ENCODE measurements at regions not wholly inside any gene's neighbourhood (a gene's known extent, or its start where the extent isn't known, plus 50 kb on each side); places are given as distances from the start of the nearest gene placed in this dataset.

DNA sequence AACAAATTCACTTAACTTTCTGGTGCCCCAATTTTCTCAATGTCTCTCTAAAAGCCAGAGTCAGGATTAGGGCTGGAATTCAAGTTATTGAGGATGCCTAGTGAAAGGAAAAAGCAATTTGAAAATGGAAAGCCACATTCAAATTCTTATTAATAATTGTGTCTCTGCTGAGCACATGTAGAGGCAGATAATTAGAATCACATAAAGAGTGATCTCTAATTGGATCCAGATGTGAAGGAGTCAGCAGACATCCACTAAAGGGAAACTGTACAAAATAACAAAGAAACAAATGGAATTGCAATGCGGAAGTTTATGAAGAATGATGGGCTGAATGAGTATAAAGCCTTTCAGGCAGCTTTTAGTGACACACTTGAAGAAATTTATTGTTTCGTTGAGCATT, 482.6 kb downstream of the TTLL7 start:
- Histone ChIP-seq H3K27ac (no peak overlapping the region), H3K9me3 (no peaks in the 10 kb centered on the region), H3K4me3 (no peak overlapping the region), H3K27me3 (no peaks in the 10 kb centered on the region), H3K4me1 (peaks cover 3% of the 10 kb centered on the region), H3K36me3 (no peaks in the 10 kb centered on the region)
- TF ChIP-seq EP300 (IDR thresholded peaks at IDR 0.05): no peak
- no peak for TF ChIP-seq POLR2A (IDR thresholded peaks at IDR 0.05)
- no peak for TF ChIP-seq POLR2AphosphoS5 (IDR thresholded peaks at IDR 0.05)
- TF ChIP-seq, protein P1, sequence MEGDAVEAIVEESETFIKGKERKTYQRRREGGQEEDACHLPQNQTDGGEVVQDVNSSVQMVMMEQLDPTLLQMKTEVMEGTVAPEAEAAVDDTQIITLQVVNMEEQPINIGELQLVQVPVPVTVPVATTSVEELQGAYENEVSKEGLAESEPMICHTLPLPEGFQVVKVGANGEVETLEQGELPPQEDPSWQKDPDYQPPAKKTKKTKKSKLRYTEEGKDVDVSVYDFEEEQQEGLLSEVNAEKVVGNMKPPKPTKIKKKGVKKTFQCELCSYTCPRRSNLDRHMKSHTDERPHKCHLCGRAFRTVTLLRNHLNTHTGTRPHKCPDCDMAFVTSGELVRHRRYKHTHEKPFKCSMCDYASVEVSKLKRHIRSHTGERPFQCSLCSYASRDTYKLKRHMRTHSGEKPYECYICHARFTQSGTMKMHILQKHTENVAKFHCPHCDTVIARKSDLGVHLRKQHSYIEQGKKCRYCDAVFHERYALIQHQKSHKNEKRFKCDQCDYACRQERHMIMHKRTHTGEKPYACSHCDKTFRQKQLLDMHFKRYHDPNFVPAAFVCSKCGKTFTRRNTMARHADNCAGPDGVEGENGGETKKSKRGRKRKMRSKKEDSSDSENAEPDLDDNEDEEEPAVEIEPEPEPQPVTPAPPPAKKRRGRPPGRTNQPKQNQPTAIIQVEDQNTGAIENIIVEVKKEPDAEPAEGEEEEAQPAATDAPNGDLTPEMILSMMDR (IDR thresholded peaks at IDR 0.05): no peak
- DNase-seq (ENCODE audit: low spot score in 2 of 2): no peak
- WGBS: 47% methylated on average over 2 of the region's 2 CpGs

DNA sequence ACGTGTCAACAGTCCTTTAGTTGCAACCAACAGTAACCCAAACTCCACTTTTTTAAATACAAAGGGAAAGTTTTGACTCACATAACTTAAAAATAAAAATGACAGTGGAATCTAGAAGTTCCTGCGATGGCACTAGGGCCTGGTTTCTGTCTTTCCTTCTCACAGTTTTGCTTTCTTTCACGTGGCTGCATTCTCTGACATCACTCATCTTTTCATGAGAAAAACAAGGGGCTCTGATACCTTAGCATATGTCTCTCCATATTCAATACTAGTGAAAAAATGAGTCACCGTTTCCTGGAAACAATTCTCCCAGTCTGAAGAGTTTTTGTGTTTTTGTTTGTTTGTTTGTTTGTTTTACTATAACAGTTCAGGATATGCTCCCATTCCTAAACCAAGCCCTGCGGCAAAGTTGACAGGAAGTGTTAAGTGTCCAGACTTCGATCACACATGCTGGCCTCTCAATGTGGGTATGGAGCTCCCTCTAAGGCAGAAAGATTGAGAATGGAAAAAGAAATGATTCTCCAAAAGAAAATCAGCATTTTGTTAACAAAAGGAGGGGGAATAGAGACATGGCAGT, 483.3 kb downstream of the TTLL7 start:
- no peak for DNase-seq (ENCODE audit: low spot score in 2 of 2)
- 71% methylated on average over 6 of the region's 6 CpGs for WGBS
- no peak for TF ChIP-seq POLR2AphosphoS5 (IDR thresholded peaks at IDR 0.05)
- no peak for TF ChIP-seq POLR2A (IDR thresholded peaks at IDR 0.05)
- TF ChIP-seq, protein P1 (IDR thresholded peaks at IDR 0.05): no peak
- no peak for TF ChIP-seq EP300 (IDR thresholded peaks at IDR 0.05)
- Histone ChIP-seq H3K4me3 (no peak overlapping the region), H3K36me3 (no peaks in the 10 kb centered on the region), H3K9me3 (no peaks in the 10 kb centered on the region), H3K4me1 (peaks cover 3% of the 10 kb centered on the region), H3K27ac (no peak overlapping the region), H3K27me3 (no peaks in the 10 kb centered on the region)

DNA sequence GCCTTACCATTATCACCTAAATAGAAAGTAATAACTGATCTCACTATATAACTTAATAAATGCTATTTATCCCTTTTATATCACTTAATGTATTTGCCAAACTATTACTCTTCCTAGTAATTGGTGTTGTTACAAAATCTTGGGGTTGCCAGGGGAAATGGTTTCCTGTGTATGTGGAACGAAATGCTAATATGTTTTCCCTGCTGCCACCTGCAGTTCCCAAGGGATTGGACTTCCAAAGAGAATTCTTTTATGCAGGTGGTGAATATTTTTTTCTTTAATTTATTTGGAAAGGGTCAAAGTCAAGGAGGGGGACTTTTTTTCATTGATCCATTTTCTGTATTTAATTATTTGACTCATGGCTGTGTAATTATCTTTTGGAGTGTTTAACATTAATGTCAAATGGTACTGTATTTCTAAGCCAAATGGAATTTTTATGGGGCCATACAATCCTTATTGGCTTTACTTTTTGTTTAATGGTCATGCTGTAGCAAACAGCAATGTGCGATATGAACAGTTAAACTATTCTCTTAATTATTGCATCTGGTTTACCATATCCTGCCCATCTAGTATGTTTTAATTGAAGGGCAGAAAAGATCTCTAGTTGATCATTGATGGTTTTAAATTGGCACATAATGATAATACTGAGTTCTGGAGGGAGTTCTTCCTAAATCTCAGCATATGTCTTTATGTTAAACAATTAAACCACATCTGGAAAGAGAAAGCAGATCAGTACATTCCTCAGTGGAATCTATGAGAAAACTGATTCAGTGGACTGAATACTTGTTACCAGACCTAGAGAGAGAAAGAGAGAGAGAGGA, 486.3 kb downstream of the TTLL7 start:
- H3K9me3 ChIP-seq: no peaks in the 10 kb centered on the region

DNA sequence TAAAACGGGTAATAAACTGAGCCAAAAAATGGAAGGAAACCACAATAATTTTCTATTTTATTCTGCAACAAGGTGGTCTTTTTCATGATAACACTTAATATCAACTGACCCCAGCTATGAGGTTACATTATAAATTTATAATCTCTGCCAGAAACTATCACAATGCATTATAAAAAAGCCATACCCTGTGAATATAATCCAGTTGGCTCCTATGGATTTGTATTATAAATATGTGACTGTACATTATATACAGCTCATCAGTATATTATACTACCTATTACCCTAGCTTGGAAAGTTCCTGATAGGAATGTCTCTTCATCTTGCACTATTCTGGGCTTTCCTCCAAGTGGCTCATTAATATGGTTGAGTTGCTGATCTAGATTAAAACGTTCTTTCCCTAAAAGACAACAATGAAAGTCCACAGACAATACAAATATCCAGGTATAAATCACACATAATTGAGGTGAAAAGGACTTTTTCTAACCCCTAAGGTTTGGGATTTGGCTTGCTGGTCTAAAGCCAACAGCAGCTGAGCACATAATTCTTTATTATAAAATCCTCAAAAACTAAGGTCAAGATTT, 487.7 kb downstream of the TTLL7 start:
- TF ChIP-seq POLR2A (IDR thresholded peaks at IDR 0.05) (no peak), EP300 (IDR thresholded peaks at IDR 0.05) (no peak), POLR2AphosphoS5 (IDR thresholded peaks at IDR 0.05) (no peak)
- TF ChIP-seq, protein P1 (IDR thresholded peaks at IDR 0.05): no peak
- no peaks in the 10 kb centered on the region for H3K27me3 ChIP-seq
- DNase-seq (ENCODE audit: low spot score in 2 of 2): no peak
- H3K27ac ChIP-seq: no peak overlapping the region
- no peaks in the 10 kb centered on the region for H3K9me3 ChIP-seq
- no peak overlapping the region for H3K4me3 ChIP-seq
- no peaks in the 10 kb centered on the region for H3K36me3 ChIP-seq
- peaks cover 18% of the 10 kb centered on the region for H3K4me1 ChIP-seq
- 57% methylated on average over 2 of the region's 2 CpGs for WGBS

More for the DNA sequence above, 486.3 kb downstream of the TTLL7 start:
- no peaks in the 10 kb centered on the region for H3K27me3 ChIP-seq
- no peak overlapping the region for H3K27ac ChIP-seq
- no peaks in the 10 kb centered on the region for H3K36me3 ChIP-seq
- no peak overlapping the region for H3K4me3 ChIP-seq
- DNase-seq (ENCODE audit: low spot score in 2 of 2): no peak
- TF ChIP-seq, protein P1 (IDR thresholded peaks at IDR 0.05): no peak
- TF ChIP-seq EP300 (IDR thresholded peaks at IDR 0.05): no peak
- no peak for TF ChIP-seq POLR2AphosphoS5 (IDR thresholded peaks at IDR 0.05)
- TF ChIP-seq POLR2A (IDR thresholded peaks at IDR 0.05): no peak
- peaks cover 21% of the 10 kb centered on the region for H3K4me1 ChIP-seq
- 77% methylated on average over 2 of the region's 2 CpGs for WGBS

DNA sequence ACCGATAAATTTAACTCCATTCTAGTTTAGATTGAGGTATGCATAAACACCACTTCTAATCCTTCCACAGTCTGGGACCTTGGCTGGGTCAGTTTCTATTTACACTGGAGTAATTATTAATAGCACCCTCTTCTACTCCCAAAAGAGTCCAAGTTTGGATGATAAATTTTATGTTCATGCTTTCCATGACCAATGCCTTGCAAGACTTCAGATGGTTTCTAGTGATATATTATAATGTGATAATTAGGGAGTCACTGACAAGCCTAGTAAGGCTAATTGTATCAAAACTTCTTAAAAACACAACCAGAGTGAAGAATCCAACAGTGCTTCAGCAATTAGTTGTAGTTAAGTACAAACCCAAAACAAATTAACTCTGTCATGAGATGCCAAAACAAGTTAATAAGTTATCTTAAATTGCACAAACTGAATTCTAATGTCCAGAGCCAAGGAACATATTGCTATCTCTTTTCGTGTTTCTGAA, 489.6 kb downstream of the TTLL7 start:
- 47% methylated on average over 2 of the region's 2 CpGs for WGBS
- H3K36me3 ChIP-seq: no peaks in the 10 kb centered on the region
- DNase-seq (ENCODE audit: low spot score in 2 of 2): no peak

More for the DNA sequence above, 489.6 kb downstream of the TTLL7 start:
- Histone ChIP-seq H3K27ac (no peak overlapping the region), H3K9me3 (no peaks in the 10 kb centered on the region), H3K4me3 (no peak overlapping the region), H3K27me3 (no peaks in the 10 kb centered on the region), H3K4me1 (peaks cover 18% of the 10 kb centered on the region)
- TF ChIP-seq, protein P1 (IDR thresholded peaks at IDR 0.05): no peak
- TF ChIP-seq POLR2A (IDR thresholded peaks at IDR 0.05): no peak
- TF ChIP-seq POLR2AphosphoS5 (IDR thresholded peaks at IDR 0.05): no peak
- no peak for TF ChIP-seq EP300 (IDR thresholded peaks at IDR 0.05)

Data from suprapubic skin (tissue), 4 donors.